Stimulated activated CD4-positive, alpha-beta T cell treated with anti-CD3 and anti-CD28 coated beads, Interleukin-4, amount 100 ng/mL, for 48 hours (primary cell): ENCODE measurements at regions not wholly inside any gene's neighbourhood (a gene's known extent, or its start where the extent isn't known, plus 50 kb on each side); places are given as distances from the start of the nearest gene placed in this dataset.

Experiments used
- DNase-seq, 2 donors: peaks; one replicate each; pipeline ENCODE4 v3.0.0-alpha.2; 2020; ENCODE audit warnings: low read depth in 2 of 2

DNA sequence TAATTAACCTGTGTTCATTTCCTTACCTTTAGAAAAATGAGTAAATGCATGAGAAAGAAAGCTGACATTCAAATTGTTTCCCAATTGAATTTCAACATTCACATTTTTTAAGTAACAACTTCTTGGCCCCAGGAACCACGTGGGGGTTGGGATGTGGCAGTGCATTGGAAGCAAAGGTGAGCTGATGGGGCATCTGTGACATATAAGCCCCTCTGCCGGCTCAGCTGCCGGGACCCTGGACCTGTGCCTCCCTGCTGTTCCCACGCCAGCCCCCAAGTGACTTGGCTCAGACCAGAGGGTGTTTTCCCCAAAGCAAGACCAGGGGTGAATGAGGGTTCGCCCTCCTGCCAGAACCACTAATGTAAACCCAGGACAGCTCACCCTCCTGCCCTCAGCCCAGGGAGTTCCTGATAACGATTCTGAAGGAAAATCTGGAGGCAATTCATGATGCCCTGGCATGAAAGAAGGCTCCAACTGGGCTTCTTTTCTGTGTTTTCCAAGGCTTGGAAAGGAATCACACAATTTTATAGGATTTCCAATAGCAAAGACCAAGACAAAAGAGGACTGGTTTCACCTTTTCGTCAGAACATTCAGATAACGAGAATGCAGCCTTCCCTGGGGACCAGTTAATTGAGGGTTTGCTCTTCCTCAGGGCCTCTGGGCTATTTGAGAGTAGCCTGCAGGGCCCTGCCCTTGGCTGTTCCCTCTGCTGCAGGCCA lies 193.2 kb upstream of the TWIST2 start:
- DNase-seq, result no peak

DNA sequence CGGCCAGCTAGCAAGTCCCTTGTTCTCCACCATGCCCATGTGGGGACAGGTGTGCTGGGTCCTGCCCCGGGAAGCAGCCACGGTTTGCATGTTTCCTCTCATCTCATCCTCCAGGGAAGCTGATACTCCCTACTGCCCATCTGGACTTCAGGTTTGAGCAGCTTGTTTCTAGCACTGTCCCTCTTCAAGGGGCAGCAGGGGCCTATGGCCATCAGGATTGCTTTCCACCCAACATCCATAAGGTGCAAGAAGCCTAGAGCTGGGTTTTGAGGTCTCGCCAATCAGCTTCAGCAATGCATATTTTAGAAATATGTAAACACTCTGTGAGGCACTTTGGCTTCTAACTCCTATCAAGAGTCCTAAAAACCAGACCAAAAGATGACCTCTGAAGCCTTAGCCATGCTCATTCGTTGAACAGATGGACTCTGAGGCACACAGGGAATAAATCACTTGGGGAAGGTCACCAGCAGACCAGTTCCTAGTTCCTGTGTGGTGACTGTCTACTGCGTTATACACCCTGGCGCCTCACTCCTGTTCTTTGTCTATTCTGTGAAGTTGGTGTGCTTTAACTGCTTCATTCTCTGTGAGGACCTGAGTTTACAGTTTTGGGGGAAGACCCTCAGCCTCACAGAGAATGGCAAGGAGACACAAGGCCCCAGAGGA lies 192.6 kb upstream of the TWIST2 start:
- DNase-seq, result no peak

DNA sequence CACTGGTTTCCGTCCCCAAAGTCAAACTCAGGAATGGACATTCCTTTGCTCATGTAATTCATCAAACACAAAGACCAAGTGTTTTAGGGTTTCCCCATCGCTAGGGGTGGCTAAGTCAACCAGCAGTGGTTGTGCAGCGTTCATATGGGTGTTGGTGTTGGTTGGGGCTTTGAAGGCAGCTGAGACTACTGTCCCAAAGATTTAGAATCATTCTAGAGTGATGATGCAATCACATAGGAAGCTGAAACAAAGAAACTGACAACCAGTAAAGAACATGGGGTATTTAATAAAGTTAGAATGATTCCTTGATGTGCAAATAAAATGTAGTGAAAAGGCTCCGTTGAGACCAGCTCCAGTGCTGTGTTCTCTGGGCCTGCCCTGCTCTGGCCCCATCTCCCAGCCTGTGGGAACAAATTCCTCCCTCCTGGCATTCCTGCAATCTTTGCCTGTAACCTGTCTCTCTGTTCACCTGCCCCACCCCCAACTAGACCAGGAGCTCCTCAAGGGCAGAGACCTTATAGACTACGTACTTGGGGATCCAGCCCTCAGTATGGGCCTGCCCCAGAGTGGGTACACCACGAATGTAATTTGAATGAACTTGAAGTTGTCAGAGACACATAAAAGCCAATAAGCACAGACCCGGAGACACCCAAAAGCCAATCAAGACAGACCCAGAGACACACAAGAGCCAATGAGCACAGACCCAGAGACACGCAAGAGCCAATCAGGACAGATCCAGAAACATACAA lies 191.7 kb upstream of the TWIST2 start:
- DNase-seq, result no peak

DNA sequence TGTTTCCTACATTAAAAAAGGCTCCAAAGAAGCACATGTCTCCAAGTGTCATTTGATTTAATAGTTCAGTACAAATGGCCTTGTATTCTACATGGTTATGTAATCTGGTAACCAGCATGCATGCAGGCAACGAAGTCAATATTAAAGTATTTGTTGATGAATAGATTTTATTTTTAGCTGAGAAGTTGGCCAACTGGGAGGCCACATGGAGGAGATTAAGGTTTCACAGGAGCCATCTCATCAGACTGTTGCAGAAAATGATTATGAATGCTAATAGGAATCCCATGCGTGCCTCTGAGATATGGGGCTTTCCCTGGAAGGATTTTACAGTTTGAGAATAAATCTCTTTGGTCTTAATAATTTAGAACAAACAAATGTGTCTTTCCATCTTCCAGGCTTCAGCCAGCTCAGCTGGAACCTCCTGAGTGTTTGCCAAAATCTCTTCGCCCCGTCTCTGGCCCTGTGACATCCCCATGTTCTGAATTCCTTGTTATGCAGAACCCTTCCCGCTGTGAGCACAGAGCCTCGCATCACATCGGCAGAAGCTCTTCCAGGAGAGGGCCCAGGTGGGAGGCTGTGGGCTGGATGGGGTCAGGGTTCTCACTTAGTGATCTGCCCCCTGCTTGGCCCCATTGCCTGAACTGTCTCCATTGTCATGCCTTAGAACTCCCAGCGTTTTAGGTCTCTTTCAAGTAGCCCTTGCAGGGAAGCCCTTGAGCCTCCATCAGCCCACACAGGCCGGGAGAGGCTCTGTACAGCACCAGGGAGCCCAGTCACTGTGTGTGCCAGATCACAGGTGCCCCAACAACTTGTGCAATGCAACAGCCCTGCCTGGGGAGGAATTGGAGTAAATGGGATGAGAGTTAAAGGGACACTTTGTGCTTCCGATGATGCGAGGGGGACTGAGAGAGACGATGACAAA lies 190.5 kb upstream of the TWIST2 start:
- no peak for DNase-seq

DNA sequence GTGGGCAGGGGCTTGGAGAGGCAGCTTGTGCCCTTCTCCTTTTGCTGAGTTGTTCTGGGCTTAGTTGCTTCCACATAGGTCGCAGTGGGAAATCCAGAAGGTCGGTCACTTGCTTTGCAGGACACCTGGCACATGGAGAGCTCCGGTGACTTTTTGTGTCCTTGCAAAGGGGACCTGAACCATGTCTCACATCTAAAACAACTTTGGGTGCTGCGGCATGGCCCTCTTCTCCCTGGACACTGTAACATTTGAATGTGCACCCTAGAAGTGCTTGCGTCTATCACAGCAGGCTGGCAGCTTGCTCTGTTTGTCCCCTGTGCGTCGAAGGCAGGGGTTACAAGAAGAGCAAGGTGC lies 189.9 kb upstream of the TWIST2 start:
- DNase-seq, result no peak

DNA sequence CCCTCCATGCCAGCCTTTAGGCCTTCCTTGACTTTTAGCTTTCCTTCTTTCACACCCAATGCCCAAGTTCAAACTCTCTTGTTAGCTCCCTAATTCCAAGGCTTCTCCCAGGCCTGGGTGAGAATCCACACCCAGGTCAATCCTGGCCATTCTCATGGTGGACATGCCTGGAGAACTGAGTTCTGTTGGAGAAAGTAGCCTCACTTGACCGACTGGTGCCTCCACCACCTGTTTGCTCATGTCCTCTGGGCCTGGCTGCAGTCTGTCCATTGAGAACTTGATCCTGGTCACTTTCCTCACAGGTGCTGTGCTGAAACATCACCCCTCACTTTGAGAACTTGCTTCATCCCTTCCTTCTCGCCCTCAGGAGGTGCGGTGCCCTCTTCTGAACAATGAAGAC lies 189.1 kb upstream of the TWIST2 start:
- DNase-seq, result no peak

DNA sequence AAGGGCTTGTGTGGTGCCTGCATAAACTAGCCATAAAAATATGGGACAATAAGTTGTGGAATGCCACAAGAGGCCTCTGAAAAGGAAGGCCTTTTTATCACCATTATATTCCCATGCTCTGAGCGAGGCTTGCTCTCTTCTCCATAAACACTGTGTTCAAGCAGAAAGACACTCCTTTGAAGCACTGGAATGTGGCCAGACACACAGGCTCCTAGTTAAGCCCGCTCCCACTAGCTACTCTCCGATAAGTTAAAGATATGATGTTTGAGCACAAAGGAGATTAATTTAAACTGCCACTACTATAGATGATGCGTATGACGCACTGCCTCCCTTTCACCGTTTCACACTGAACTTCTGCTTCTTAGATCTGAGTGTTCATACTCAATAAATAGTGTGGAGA lies 188.7 kb upstream of the TWIST2 start:
- DNase-seq, result no peak

DNA sequence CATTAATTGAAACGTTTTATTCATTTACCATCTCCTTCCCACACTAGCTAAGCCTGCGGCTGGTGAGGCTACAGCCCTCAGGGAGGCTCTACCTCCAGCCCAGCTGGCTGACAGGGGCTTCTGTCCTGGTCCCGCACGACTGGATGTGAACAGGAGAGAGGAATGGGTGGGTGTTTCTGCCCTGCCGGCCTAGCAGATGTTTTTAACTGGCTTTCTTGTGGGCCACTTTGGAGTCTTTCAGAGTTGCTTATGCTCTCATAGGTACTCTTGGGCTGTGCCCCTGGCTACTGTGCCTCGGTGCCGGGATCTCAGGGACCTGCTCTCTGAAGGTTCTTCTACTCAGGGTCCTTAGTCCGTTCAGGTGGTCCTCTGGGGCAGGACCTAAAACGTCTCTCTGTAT lies 184.3 kb upstream of the TWIST2 start:
- DNase-seq, result no peak

DNA sequence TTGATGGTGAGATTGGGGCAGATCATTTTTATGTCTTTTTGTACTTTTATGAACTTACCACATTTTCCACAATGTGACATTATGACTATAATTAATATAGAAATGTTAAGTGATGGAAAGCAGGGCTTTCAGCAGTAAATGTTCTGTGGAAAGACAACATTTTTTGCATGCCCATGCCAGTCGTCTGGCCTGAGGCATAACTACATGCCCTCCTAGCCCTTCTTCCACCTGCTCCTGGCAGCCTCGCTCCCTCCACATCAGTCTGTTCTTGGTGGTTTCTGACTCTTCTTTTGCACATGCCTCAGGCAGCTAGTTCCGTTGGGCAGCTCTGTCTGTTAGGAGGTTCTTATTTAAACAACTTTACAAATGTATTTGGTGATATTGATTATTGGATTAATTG lies 182.0 kb upstream of the TWIST2 start:
- no peak for DNase-seq

DNA sequence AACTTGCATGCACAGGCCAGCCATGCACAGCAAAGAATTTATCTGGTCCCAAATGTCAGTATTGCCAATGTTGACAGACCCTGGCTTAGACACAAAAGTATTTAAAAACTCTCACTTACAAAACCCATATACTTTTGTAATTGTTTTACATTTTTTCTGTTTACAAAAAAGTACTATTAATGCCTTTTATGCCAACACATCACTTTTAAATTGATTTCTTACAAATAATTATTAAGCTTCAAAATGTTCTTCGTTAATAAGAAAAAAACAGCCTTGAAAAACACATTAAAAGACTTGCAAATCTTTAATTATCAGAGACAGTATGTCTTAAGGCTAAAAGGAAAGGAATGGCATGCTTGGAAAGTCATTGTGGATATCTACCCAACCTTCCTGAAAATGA lies 181.3 kb upstream of the TWIST2 start:
- no peak for DNase-seq

DNA sequence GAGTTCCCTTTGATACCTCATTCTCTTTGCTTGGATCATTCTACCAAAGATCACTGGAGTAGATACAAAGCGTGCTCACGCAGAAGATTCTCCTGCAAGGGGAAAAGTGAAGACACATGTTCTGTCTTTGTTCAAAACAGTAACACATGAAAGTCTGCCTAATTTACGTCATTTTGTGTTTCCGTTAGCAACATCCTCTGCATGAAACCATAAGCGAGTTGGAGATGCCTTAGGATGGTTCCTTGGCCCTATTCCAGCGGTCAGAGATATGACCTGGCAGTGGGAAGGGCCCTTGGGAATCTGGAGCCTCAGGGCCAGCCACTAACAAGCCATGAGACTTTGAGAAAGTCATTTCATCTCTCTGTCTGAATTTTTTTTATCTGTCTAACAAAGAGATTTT lies 180.9 kb upstream of the TWIST2 start:
- no peak for DNase-seq

DNA sequence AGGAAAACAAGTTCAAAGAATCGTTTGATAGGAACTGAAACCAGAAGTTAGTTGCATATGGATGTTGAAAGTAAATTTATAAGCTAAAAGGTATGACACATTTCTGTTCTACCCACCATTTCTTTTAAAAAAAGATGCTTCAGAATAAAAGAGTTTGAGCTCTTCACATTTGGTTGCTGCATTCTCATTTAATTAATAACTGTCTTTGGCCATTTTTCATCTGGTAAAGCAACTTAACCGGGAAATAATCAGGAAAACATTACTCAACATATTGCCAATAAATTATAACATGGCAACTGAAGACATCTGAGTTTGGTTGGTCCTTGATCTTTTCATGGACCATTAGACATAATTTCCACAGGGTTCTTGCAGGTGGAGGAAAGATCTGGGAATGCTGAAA lies 180.2 kb upstream of the TWIST2 start:
- DNase-seq, result no peak

DNA sequence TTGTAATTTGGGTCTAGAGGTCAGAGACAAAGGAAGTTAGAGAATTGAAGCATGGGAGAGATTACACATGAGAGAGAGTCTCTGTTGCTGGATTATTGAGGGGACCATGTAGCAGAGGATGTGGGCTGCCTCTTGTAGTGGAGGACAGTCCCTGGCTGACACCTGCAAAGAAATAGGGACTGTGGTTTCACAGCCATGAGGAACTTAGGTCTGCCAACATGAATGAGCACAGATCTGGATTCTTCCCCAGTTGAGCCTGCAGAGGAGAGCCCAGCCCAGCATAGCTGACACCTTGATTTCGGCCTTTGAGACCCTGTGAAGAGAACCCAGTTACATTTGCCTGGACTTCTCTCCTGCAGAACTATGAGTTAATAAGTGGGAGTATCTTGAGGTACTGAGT lies 179.5 kb upstream of the TWIST2 start:
- DNase-seq, result no peak

DNA sequence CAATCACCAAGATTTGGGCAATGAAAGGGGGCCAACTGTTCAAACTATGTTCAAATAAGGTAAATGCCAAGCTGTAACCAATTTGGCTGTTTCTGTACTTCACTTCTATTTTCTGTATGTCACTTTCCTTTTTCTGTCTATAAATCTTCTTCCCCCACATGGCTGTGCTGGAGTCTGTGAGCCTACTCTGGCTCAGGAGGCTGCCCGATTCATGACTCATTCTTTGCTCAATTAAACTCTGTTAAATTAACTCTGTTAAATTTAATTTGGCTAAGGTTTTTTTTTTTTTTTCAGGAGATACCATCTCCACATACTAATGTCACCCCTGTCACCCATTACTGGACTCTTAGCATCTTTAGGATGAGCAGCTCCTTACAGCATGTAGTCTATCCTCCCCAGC lies 178.8 kb upstream of the TWIST2 start:
- no peak for DNase-seq

DNA sequence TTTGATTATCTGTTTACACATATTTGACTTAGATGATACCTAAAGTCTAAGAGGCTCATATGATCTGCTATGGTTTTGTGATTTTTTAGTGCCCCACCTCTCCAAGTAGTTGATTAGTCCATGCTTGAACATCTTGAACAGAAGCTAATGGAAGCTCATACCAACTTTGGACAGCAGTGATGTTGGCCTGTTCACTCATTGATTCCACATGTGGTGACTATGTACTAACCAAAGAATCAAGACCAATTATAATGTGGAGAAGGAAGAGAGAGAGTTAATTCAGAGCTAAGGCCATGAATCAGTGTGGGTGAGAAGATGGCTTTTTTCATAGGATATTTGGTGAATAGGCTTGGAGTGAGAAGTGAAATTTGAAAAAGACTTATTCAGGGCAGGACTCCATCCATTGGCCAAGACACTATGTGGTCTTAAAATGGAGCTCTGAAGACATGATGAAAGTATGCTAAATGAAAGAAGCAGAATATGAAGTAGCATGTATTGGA lies 178.3 kb upstream of the TWIST2 start:
- DNase-seq, result no peak

DNA sequence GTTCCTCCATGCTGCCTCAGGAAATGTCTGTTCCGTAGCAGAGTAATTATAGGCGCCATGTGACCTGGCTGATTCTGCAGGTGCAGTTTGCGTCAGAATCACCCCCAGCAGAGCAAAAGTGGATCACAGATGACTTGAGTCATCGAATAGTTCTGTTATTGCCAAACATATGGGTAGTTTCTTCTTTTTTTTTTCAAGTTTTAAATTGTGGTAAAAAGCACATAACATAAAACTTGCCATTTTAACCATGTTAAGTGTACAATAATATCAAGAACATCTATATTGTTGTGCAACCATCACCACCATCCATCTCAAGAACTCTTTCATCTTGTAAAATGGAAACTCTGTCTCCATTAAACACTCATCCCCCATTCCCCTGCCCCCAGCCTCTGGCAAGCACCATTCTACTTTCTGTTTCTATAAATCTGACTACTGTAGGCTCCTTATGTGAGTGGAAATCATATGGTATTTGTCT lies 177.7 kb upstream of the TWIST2 start:
- DNase-seq, result peak in 1 of 2 donors; percentile 26

DNA sequence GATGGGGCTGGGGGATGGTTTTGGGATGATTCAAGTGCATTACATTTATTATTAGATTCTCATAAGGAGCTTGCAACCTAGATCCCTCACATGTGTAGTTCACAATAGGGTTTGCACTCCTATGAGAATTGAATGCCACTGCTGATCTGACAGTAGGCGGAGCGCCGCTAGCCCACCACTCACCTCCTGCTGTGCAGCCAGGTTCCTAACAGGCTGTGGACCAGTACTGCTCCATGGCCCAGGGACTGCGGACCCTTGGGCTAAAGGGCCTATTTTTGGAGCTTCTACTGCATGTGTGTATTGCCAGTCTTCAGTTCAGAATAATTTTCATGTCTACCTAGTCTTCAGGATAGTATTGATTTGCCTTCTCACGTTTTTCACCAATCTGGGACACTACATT lies 165.3 kb upstream of the TWIST2 start:
- DNase-seq, result no peak

DNA sequence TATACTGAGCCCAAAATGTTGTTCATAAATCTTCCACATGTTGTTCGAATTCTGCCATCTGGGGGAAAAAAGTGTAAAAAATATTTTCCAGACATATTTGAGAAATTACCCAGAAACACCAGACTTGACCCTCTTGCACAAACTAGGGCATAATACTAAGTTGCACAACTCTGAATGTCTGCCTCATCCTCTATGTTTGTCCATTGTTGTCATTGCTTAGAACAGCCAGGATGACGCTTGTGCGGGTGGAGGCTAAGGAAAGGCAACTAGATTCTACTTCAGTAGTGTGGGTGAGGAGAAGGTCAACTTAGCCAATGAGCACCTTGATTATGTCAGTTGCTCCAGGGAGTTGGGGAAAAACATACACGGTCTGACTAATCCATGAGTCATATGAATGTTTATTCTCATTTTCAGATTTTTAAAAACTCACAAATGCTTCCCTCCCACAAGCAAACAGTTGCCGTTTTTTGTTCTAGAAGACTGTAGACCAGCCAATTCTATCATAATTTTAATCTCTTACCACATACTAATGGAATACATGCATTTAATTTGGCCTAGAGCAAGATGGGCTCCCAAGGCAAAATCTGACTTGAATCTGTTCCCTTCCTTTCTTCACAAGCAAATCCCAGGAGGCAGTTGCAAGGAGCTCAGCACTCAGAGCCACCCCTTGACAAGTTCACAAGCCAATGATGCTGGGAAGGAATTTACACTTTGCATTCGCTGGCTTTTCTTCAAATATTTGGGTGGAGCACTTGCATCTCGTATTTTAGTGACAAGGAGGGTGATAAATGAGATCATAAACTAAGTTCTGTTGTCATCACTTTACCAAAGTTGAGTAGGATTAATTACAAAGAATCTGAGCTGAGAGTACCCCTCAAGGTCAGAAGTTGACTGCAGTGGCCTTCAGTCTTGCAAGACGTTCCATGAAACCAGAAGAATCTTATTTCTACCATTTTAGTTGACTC lies 163.2 kb upstream of the TWIST2 start:
- no peak for DNase-seq

DNA sequence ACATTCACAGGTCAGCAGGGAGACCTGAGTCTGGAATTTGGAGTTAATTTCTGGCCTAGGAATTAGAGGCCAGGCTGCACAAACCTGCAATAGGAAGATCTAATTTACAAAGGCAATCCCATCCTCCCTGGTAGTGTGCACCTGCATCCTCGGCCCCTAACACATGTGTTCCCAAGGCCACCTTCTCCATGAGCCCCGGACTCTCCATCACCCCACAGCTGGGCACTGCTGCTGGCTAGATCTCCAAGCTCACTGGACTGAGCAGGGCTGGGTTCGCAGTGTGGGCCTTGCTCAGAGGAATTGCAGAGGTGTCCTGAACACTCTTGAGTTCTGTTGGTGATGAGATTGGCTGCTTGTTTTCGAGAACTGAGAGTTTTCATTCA lies 162.6 kb upstream of the TWIST2 start:
- no peak for DNase-seq

DNA sequence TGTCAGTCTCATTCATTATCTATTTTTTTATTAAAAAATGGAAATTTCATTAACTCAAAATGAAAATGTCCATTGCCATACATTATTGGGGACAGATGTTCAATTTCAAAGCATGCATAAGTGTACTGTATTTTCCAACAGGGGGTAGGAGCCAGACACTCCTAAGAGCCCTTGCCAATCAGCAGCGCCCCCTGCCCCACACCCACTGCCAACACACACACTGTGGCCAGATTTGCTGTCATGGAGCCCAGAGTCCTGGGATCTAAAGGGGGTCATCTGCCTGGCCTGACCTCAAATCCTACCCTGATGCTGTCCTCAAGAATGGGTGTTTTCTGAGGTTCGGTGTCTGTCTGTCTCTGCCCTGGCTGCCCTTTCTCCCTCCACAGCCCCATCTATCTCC lies 162.2 kb upstream of the TWIST2 start:
- DNase-seq, result no peak

DNA sequence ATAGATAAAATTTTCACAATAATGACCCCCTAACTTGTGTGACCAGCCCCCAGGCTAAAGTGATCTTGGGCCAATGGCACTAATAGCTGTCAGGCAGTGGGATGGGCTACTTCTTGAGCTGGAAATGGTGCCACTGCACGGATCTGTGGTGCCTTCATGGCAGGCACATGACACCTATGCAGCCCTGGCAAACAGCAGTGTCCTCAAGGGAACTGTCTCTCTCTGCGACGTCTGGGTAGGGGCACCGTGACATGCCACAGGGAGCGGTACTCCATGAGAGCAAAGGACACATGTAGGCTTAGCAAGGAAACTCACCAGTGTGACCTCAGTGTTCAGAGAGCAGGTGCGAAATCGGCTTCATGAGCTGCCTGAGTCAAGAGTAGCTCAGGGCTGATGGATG lies 161.7 kb upstream of the TWIST2 start:
- no peak for DNase-seq
